A673 (cell line): ENCODE measurements at regions not wholly inside any gene's neighbourhood (a gene's known extent, or its start where the extent isn't known, plus 50 kb on each side); places are given as distances from the start of the nearest gene placed in this dataset.

Experiments
- BruUV-seq: library from RNA; stranded (reverse); fragments of 400-500 nt; replicated peaks from 2 replicates; lab custom pipeline; 2021; lab: Mats Ljungman, UMichigan
- CTCF ChIA-PET: fragments of 300-600 bp; sonication (Branson Sonifier 250); formaldehyde crosslinking; loops from one replicate; lab custom pipeline; 2022; ENCODE audit warnings: antibody characterized with exemption; lab: Charles Lee
- POLR2A ChIA-PET: fragments of 300-600 bp; sonication (Branson Sonifier 250); formaldehyde crosslinking; loops from one replicate; lab custom pipeline; 2022; ENCODE audit warnings: antibody characterized with exemption; ENCODE audit not compliant: low non-redundant PET; lab: Charles Lee
- DNase-seq: peaks from one replicate; pipeline ENCODE4 v3.0.0-alpha.2; 2015; ENCODE audit warnings: low spot score
- H3K27ac ChIP-seq: fragments of 200-600 bp; sonication (generic); 2 replicates; pipeline ENCODE4 v1.5.1; 2016; ENCODE audit warnings: mixed run types, low read depth, mild to moderate bottlenecking, mixed read lengths, antibody characterized with exemption, low read length; ENCODE audit not compliant: poor library complexity, severe bottlenecking
- H3K27me3 ChIP-seq: fragments of 200-600 bp; sonication (generic); replicated peaks from 2 replicates; pipeline ENCODE4 v1.6.1; 2017; ENCODE audit warnings: mixed run types, low read depth, mild to moderate bottlenecking, mixed read lengths, antibody characterized with exemption, low read length; ENCODE audit not compliant: insufficient read depth, poor library complexity
- H3K36me3 ChIP-seq: fragments of 200-600 bp; sonication (generic); 2 replicates; pipeline ENCODE4 v1.6.1; 2016; ENCODE audit warnings: mixed run types, mild to moderate bottlenecking, mixed read lengths, antibody characterized with exemption, low read length; ENCODE audit not compliant: insufficient read depth, poor library complexity, severe bottlenecking
- H3K4me1 ChIP-seq: fragments of 200-600 bp; sonication (generic); 2 replicates; pipeline ENCODE4 v1.6.1; 2017; ENCODE audit warnings: mixed run types, mild to moderate bottlenecking, mixed read lengths, antibody characterized with exemption, low read length; ENCODE audit not compliant: insufficient read depth, poor library complexity, severe bottlenecking
- H3K4me3 ChIP-seq: fragments of 200-600 bp; sonication (generic); 2 replicates; pipeline ENCODE4 v1.5.1; 2016; ENCODE audit warnings: low read depth, mixed run types, mild to moderate bottlenecking, mixed read lengths, low read length; ENCODE audit not compliant: poor library complexity, severe bottlenecking
- H3K9me3 ChIP-seq: fragments of 200-600 bp; sonication (generic); 2 replicates; pipeline ENCODE4 v1.6.1; 2016; ENCODE audit warnings: mixed run types, low read depth, mild to moderate bottlenecking, mixed read lengths, antibody characterized with exemption, low read length; ENCODE audit not compliant: poor library complexity, severe bottlenecking
- EZH2 ChIP-seq: fragments of 200-600 bp; sonication (generic); IDR thresholded peaks from 2 replicates; pipeline ENCODE4 v1.6.1; 2017; ENCODE audit warnings: borderline replicate concordance, low read depth, mild to moderate bottlenecking, mixed read lengths, antibody characterized with exemption, low read length; ENCODE audit not compliant: poor library complexity, severe bottlenecking
- intact Hi-C: fragments of 100-400 bp; cut with micrococcal nuclease; formaldehyde crosslinking; loops from one replicate; pipeline ENCODE4 v1.10.0; 2022; ENCODE audit not compliant: unreplicated experiment
- TF ChIP-seq, protein P1 (sequence below): fragments of 300-800, 200-600 bp; sonication (generic); conservative IDR thresholded peaks from 2 replicates; pipeline ENCODE4 v1.5.1; 2017; ENCODE audit warnings: low read depth, mild to moderate bottlenecking, antibody characterized with exemption, low read length, moderate library complexity, mixed read lengths

DNA sequence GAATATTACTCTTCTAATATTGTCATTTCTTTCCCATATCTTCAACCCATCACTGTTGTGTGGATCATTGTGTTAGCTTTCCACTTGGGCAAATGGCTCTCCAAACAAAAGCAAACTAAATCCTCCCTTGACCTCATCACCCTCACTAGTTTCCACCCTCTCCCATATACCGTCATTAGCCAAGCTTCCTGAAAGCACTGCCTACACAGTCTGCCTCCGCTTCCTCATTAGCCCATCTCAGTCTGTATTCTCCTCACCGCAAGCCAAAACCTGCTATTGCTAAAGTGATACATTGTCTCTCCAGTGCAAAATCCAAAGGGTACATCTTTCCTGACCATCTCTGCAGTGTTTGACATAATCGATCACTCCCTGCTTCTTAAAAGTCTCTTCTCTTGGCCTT is 212.6 kb downstream of the CLIC5 start:
- Histone ChIP-seq H3K27ac (no peak overlapping the region), H3K4me1 (peaks cover 9% of the 10 kb centered on the region), H3K36me3 (no peaks in the 10 kb centered on the region), H3K4me3 (no peak overlapping the region), H3K27me3 (no peaks in the 10 kb centered on the region), H3K9me3 (no peaks in the 10 kb centered on the region)
- intact Hi-C loops, result no loop called here
- BruUV-seq, result no TSS peak
- POLR2A ChIA-PET, result no interaction called here
- no peak for DNase-seq
- CTCF ChIA-PET, result no interaction called here
- TF ChIP-seq EZH2, result no peak
- TF ChIP-seq, protein P1, sequence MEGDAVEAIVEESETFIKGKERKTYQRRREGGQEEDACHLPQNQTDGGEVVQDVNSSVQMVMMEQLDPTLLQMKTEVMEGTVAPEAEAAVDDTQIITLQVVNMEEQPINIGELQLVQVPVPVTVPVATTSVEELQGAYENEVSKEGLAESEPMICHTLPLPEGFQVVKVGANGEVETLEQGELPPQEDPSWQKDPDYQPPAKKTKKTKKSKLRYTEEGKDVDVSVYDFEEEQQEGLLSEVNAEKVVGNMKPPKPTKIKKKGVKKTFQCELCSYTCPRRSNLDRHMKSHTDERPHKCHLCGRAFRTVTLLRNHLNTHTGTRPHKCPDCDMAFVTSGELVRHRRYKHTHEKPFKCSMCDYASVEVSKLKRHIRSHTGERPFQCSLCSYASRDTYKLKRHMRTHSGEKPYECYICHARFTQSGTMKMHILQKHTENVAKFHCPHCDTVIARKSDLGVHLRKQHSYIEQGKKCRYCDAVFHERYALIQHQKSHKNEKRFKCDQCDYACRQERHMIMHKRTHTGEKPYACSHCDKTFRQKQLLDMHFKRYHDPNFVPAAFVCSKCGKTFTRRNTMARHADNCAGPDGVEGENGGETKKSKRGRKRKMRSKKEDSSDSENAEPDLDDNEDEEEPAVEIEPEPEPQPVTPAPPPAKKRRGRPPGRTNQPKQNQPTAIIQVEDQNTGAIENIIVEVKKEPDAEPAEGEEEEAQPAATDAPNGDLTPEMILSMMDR, result no peak

DNA sequence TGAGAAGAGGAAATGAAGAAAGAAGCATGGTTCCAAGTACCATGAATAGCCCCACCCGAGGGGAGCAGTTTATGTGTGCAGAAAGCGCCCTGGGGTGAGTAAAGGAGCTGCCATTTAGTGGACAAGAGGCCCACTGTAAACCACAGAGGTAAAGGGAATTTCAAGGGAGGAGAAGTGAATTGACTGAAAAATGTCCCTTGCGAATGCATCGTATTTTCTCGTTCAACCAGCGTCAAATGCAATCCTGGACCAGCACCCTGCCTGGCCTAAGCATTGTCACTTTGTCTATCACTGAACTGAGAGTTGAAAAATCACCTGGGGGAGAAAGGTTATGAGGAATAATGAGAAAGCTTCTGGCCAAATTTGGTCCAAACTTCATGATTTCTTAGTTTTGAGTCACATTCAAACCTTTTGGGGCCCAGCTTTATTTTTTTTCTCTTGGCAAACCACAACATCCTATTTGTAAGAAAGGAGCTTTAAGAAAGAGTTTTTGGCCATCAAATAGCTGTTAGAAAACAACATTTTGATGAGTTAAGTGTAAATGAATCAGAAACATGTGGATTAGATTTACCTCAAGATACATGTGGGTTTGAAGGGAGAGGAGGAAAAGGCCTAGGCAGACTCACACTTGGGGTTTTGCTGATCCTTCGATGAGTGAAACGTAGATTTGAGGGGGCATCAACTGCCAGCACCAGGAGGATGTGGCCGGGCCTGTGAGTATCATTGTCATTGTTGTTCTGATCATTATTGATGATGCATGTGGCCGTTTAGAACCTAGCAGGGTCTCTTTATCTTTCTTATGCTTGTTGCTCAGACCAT is 214.0 kb downstream of the CLIC5 start:
- no peaks in the 10 kb centered on the region for H3K4me1 ChIP-seq
- no peaks in the 10 kb centered on the region for H3K27me3 ChIP-seq
- no peaks in the 10 kb centered on the region for H3K9me3 ChIP-seq
- TF ChIP-seq, protein P1, result no peak
- no peak for TF ChIP-seq EZH2
- H3K36me3 ChIP-seq, result no peaks in the 10 kb centered on the region
- H3K27ac ChIP-seq, result no peak overlapping the region
- no peak for DNase-seq
- H3K4me3 ChIP-seq, result no peak overlapping the region
- no TSS peak for BruUV-seq
- ChIA-PET POLR2A (no interaction called here), CTCF (interaction anchor here (0.6 kb wide), 1 partner anchor 178 kb away, joined by 6 read pairs; no protein-coding TSS in a partner anchor)
- intact Hi-C loops, result no loop called here

DNA sequence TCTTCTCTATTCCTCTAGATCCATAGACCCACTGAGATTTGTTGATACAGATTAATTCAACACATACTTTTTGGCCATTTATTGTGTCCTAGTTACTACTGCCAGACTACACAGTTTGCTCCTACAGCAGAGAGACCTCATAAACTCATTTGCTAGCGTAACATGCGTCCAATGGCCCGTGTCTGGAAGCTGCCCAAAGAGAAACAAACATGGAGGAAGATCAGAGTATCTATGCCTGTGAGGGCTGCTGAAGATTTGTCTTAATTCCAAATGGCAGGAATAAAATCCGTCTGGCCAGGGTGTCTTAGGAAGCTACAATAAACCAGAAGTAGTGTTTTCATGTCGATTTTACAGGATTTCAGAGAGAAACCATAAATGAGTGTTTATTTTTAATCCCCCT is 214.7 kb downstream of the CLIC5 start:
- no peak for DNase-seq
- no TSS peak for BruUV-seq
- H3K27ac ChIP-seq, result no peak overlapping the region
- H3K4me3 ChIP-seq, result no peak overlapping the region
- CTCF ChIA-PET, result interaction anchor here (0.6 kb wide), 1 partner anchor 177 kb away, joined by 6 read pairs; no protein-coding TSS in a partner anchor
- no peaks in the 10 kb centered on the region for H3K9me3 ChIP-seq
- TF ChIP-seq EZH2, result no peak
- TF ChIP-seq, protein P1, result no peak
- intact Hi-C loops, result no loop called here
- no peaks in the 10 kb centered on the region for H3K27me3 ChIP-seq
- H3K36me3 ChIP-seq, result no peaks in the 10 kb centered on the region
- no peaks in the 10 kb centered on the region for H3K4me1 ChIP-seq
- POLR2A ChIA-PET, result no interaction called here
